ENCODE measurements at regions not wholly inside any gene's neighbourhood (a gene's known extent, or its start where the extent isn't known, plus 50 kb on each side); places are given as distances from the start of the nearest gene placed in this dataset.

- Mint-ChIP-seq H3K27ac (no peak overlapping the region), H3K36me3 (ENCODE audit: insufficient read depth in 1 of 3, low read depth in 3 of 3) (peaks cover 10 to 24% (median 13%) of the 10 kb centered on the region in 3 experiments; a peak in 6 of 7 replicates), H3K4me3 (no peak overlapping the region), H3K4me1 (peaks cover 34 to 38% of the 10 kb centered on the region in 2 experiments), H3K9me3 (peaks cover 26 to 27% of the 10 kb centered on the region in 2 experiments), H3K27me3 (ENCODE audit: low read depth) (peaks cover 60% of the 10 kb centered on the region)
- H4K8ac ChIP-seq (replicated peaks; ENCODE audit: insufficient read length, low read depth, low read length) = no peak overlapping the region
- no peak overlapping the region for H3K23ac ChIP-seq (ENCODE audit: insufficient read length, low read depth, low read length)
- TF ChIP-seq CTCF (conservative IDR thresholded peaks at IDR 0.05) = no peak
- H3K14ac ChIP-seq (ENCODE audit: insufficient read depth, low read length) = no peak overlapping the region
- no peaks in the 10 kb centered on the region for H4K20me1 ChIP-seq (ENCODE audit: control insufficient read depth, insufficient read depth, insufficient read length)
- H2BK15ac ChIP-seq (ENCODE audit: low read depth, low read length) = no peak overlapping the region
- no peak overlapping the region for H2BK120ac ChIP-seq (ENCODE audit: low read depth, low read length, poor library complexity, severe bottlenecking)
- no peak for DNase-seq
- H3K18ac ChIP-seq (ENCODE audit: insufficient read length, low read depth, low read length) = no peak overlapping the region
- H2BK12ac ChIP-seq (ENCODE audit: insufficient read length, low read depth, low read length) = no peak overlapping the region
- H3K23me2 ChIP-seq (ENCODE audit: insufficient read length, low read depth, low read length, poor library complexity, severe bottlenecking) = no peaks in the 10 kb centered on the region
- H3K4me2 ChIP-seq (ENCODE audit: insufficient read depth, insufficient read length, low read length) = no peak overlapping the region
- no CpG with 5 or more reads among the region's 4 CpGs for WGBS (ENCODE audit: extremely low coverage, insufficient read length, low lambda C conversion rate)
- no peak overlapping the region for H2AK5ac ChIP-seq (ENCODE audit: insufficient read length, low read length)
- no peak overlapping the region for H3K4ac ChIP-seq (ENCODE audit: low read depth, low read length)
- no peak overlapping the region for H2AFZ ChIP-seq (ENCODE audit: low read length)
- H3K27me3 ChIP-seq (ENCODE audit: insufficient read depth, low read length) = no peaks in the 10 kb centered on the region; the same call in 1 of the 2 replicates
- H2BK20ac ChIP-seq (ENCODE audit: low read depth, low read length, poor library complexity, severe bottlenecking) = no peak overlapping the region
- H2BK5ac ChIP-seq (ENCODE audit: insufficient read length, low read length) = no peak overlapping the region
- no peak overlapping the region for H3T11ph ChIP-seq (ENCODE audit: low read length)
- peaks cover 7% of the 10 kb centered on the region; the same call in 1 of the 2 replicates for H3K4me1 ChIP-seq (ENCODE audit: insufficient read depth, low read length)
- no peaks in the 10 kb centered on the region for H3K79me1 ChIP-seq (ENCODE audit: insufficient read depth, low read depth, low read length, poor library complexity, severe bottlenecking)
- H3K9me3 ChIP-seq (ENCODE audit: control insufficient read depth, low read depth, low read length) = peaks cover 9% of the 10 kb centered on the region
- no peak overlapping the region for H4K5ac ChIP-seq (ENCODE audit: insufficient read length, low read depth, low read length)
- H4K91ac ChIP-seq (ENCODE audit: insufficient read length, low read depth, low read length) = no peak overlapping the region
- no peak overlapping the region for H3K9ac ChIP-seq (ENCODE audit: extremely low read depth, insufficient read length, low read length)
- H3K27ac ChIP-seq (ENCODE audit: insufficient read length, low read depth, low read length) = no peak overlapping the region
- no peak overlapping the region for H3K56ac ChIP-seq (ENCODE audit: insufficient read length, low read depth, low read length)
- no peaks in the 10 kb centered on the region for H3K79me2 ChIP-seq (ENCODE audit: insufficient read depth, low read length)
Measured at GRCh38 chr3:194053136-194053535, 82.8 kb upstream of the HES1 start.

Data from H9 (cell line).